Head of caudate nucleus (tissue), 42 donors: ENCODE measurements at regions not wholly inside any gene's neighbourhood (a gene's known extent, or its start where the extent isn't known, plus 50 kb on each side); places are given as distances from the start of the nearest gene placed in this dataset.

ENCODE experiments used
- DNase-seq, 42 donors: peaks; one replicate each; pipeline versions ENCODE4 v3.0.0 to v3.0.0-alpha.2; 2020 to 2021; ENCODE audit warnings: mixed read lengths in 7 of 42
- intact Hi-C: fragments of 100-400 bp; cut with DNase I; formaldehyde crosslinking; loops from one replicate; pipeline ENCODE4 v1.15.0; 2022

DNA sequence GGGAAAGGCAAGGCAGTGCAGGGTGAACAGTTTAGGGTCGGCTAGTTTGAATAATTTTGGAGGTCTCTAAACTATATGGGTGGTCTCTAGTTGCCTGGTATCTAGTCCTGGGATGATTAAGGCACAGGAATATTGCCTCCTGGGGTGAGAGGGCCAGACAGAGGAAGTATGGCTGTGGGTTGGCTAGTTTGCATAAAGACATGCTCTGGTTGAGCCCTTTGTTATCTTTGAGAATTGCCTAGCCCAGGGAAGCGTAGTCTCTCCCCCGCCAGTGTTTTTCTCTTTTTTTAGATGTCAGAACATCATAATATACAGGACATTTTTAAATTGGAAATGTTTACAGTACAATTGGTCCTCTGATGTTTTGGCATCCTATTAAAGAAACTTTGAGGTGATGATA is 163.5 kb downstream of the PWWP3B start:
- DNase-seq = no peak
- intact Hi-C loops = no loop called here

GRCh38 chrX:106341823-106342222 is 173.7 kb downstream of the PWWP3B start:
- intact Hi-C loops = no loop called here
- no peak for DNase-seq

GRCh38 chrX:106356580-106356979 is 188.5 kb downstream of the PWWP3B start:
- intact Hi-C loops = no loop called here
- no peak for DNase-seq

GRCh38 chrX:106363214-106363613 is 195.1 kb downstream of the PWWP3B start:
- intact Hi-C loops = no loop called here
- no peak for DNase-seq

- no peak for DNase-seq
- intact Hi-C loops = no loop called here
These were observed 210.5 kb downstream of the PWWP3B start for GRCh38 chrX:106378616-106379015.

- intact Hi-C loops = no loop called here
- DNase-seq = peak in 3 of 42 donors; percentile 3 to 38 (median 9)
These were observed 220.4 kb upstream of the RADX start for GRCh38 chrX:106391284-106391911.

DNA sequence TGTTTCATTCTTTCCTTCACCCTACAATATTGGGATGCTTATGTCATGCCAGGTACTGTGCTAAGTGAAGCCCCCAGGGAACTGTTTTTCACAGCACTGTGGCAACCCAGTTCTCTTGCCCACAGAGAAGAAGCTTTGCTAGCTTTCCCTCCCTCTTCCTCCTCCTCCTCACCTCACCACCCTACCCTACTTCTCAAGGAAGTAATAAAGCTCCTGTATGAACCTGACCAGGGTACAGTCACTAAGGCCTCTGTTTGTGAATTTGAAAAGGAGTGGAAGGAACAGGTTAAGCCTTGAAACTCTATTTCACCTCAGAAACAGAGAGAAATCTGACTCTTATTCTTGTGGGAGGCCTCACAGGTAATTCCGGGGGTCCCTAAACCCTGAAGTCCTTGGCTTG is 219.4 kb upstream of the RADX start:
- no peak for DNase-seq
- intact Hi-C loops = no loop called here

DNA sequence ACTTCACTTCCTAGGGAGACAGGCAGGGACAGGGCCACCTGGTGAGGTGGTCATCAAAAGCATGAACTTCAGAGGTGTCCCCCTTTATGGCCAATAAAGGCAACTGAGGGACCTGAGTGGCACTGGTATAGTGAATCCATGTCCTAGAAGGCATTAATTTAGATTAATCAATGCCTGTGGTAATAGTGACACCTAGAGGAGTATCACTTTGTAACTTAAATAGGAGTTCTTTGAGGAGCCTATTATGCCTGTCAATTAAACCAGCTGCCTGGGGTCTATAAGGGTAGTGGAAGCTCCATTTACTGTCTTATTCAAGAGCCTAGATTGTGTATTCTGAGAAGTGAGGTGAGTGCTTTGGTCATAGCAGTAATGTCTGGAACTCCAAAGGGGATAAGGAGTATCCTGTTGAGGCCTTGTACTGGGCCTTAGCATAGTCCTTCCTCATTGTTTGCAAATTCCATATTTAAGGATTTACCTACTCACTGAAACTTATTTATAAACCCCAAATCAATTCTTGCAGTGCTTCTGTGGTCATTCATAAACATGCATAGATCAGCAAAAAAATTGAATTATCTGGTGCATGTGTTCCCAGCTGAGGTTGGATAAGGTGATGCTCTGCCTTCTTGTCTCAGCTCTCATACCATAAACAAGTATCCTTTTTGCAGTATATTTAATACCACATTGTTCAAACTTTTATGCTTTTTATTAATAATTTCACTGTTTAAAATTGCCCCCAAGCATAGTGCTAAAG is 213.8 kb upstream of the RADX start:
- intact Hi-C loops = no loop called here
- DNase-seq = no peak

DNA sequence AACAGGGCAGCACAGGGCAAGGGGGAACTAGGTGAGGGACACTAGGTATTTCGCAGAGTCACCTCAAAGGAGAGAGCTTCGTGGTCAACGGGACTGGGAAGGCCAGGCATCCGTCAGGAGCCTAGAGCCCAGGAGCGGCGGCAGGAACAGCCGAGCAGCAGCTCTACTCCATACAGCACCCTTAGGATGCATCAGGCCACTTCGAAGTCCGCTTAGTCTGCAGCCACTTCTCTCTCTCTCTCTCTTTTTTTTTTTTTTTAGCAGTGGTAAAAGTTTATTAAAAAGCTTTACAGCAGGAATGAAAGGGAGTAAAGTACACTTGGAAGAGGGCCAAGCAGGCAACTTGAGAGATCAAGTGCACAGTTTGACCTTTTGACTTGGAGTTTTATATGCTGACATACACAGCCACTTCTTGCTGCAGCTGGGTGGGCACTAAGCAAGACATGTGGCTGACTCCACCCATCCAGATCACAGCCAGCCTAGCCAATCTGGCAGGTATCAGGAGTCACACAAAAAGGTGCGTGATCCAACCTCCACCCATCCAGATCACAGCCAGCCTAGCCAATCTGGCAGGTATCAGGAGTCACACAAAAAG is 209.7 kb upstream of the RADX start:
- DNase-seq = no peak
- intact Hi-C loops = no loop called here

GRCh38 chrX:106404512-106404911 is 207.3 kb upstream of the RADX start:
- intact Hi-C loops = no loop called here
- DNase-seq = peak in 4 of 42 donors; percentile 4 to 34 (median 18)

DNA sequence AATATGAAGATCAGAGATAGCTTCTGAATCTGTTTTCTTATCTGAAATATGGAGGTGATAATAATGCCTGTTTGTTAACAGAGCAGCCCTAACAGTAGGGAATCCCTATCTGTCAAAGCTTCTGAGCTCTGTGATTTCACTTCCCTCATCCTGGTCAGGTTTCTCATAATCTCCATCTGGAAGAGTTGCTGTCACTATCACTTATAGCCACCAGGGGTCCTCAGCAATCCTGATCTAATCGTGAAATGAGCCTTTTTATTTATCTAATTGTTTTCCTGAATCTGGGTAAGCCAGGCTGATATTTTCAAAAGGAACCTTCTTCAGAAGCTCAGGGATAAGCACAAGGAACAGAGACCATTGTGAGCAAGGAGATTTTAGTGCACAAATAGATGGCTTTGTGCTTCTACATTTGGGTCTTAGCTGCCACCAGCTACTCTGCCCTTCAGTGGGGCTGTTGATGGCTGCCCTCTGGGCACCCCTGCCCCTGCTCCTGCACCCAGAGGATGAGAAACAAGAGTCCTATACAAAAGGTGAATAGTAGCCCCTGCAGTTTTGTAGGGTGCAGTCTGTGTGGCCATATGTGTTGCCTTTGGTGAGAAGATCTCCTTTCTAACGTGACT is 196.4 kb upstream of the RADX start:
- intact Hi-C loops = no loop called here
- DNase-seq = peak in 16 of 42 donors; percentile 10 to 61 (median 21)

DNA sequence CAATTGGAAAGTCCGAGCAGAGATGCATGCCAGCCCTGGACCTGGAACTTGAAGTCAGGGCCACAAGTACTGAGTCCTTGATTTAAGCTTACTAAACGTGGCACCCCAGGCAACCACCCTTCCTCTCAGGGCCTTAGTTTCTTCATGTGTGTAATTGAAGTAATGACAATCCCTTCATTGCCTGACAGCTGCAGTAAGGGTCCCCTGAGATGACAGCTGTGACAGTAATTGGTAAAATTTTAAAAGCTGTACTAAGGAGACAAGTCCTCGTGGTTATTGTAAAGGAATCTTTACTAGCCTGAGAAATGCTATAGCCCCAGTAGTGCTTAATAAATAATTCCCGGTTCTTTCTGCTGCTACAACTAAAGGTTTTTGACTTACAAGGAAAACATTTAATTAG is 175.1 kb upstream of the RADX start:
- DNase-seq = no peak

DNA sequence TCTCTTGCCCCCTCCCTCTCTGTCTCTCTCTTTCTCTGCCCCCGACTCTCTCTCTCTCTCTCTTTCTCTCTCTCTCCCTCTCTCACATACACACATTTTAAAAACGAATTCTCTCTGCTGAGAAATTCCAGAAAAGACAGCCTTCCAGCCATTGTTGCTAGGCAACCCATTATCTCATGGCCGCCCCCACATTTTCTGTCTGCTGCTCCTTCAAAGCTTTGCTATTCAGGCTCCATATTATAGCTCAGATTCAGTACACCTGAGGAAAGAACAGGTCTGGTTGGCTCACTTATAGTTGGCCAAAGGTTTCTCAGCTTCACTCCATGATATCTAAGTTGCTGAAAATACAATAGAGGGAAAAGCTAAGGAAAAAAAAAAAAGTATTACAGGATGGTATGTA is 174.4 kb upstream of the RADX start:
- peak in 36 of 42 donors; percentile 2 to 74 (median 32) for DNase-seq
- intact Hi-C loops = no loop called here

More for the DNA sequence above, 175.1 kb upstream of the RADX start:
- intact Hi-C loops = no loop called here

DNA sequence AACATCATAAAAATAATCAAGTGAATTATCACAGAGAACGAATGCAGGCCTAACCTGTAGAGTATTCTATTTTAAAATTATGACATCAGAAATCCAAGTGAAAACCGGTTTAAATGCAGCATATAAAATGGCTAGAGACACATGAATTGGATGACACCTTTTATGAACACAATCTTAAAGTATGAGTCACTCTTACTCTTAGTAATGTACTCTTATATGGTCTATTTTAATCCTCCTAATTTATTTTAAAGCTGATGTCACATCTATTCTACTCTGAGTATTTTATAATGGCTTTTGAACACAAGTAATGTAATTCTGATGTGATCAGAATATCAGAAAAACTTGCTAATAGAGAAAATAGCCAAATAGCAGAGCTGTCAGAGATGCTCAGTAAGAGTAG is 161.4 kb upstream of the RADX start:
- intact Hi-C loops = no loop called here
- DNase-seq = no peak

DNA sequence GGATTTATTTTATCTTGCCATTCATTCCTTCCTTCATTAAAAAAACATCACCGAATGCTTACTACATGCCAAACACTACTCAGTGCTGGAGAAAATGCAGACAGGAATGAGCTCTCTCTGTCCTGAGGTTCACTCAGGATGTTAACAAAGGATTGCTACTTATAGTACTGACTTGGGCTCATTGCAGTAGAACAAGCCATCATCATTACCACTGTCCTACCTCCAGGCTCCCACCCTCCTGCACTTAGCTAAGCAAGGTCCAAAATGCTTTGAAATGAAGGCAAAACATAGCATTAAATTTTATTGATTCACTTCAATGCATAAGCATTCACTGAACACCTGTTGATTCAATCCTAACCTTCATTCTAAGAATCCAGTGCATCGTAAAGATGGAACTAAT is 159.8 kb upstream of the RADX start:
- intact Hi-C loops = no loop called here
- no peak for DNase-seq

DNA sequence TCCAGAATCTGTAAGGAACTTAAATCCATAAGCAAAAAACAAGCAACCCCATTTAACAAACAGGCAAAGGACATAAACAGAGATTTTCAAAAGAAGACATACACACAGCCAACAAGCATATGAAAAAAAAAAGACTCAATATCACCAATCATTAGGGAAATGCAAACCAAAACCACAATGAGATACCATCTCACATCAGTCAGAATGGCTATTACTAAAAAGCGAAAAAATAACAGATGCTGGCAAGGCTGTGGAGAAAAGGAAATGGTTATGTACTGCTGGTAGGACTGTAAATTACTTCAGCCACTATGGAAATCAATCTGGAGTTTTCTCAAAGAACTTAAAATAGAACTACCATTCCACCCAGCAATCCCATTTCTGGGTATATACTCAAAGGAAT is 156.8 kb upstream of the RADX start:
- intact Hi-C loops = no loop called here

DNA sequence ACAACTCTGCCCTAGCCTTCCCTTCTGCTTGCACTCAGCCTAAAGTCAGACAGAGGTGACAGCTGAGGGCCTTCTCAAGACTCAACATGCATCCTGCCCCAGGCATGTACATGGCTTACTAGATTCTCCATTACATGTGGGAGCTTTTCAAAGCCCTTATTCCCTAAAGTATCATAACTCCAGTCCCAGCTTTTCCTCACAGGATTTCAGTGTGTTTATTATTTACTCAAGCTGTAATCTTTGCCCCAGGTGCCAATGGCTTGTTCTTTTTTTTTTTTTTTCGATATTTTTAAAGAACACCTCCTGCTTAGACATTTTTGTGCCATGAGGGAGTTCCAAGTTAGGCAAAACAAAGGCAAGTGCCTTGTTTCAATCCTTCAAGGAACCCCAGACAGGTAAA is 154.0 kb upstream of the RADX start:
- no peak for DNase-seq
- intact Hi-C loops = no loop called here

More for the DNA sequence above, 156.8 kb upstream of the RADX start:
- no peak for DNase-seq

DNA sequence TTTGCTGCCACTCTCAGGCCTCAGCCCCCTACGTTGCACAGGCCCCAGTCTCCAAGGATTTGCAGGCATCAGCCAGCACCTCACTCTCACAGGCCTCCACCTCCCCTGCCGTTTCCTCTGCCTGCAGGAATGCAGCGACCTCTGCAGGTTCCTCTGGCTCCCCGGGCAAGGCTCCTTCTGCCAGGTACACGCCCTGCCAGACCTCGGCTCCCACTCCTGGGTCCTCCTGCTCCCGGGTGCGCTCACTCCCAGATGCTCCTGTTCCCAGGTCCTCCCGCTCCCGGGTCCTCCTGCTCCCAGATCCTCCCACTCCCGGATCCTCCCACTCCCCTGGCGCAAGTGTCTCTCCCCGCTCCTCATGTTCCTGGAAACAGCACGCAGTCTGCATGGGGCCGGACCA is 144.4 kb upstream of the RADX start:
- intact Hi-C loops = no loop called here
- no peak for DNase-seq

GRCh38 chrX:106467943-106468342 is 143.8 kb upstream of the RADX start:
- intact Hi-C loops = no loop called here
- no peak for DNase-seq

GRCh38 chrX:106468433-106468832 is 143.3 kb upstream of the RADX start:
- no peak for DNase-seq
- intact Hi-C loops = no loop called here
